H1 (cell line): ENCODE measurements at regions not wholly inside any gene's neighbourhood (a gene's known extent, or its start where the extent isn't known, plus 50 kb on each side); places are given as distances from the start of the nearest gene placed in this dataset.

Source experiments
- CTCF ChIA-PET: fragments of 300-600 bp; sonication (Branson Sonifier 250); formaldehyde crosslinking; loops from one replicate; lab custom pipeline; 2021; ENCODE audit not compliant: partially characterized antibody; lab: Charles Lee
- POLR2A ChIA-PET: fragments of 300-600 bp; sonication (Branson Sonifier 250); formaldehyde crosslinking; loops from one replicate; lab custom pipeline; 2021; ENCODE audit warnings: inconsistent platforms; ENCODE audit not compliant: partially characterized antibody; lab: Charles Lee
- DNase-seq, 2 experiments: peaks; one replicate each; pipeline versions ENCODE4 v3.0.0 to v3.0.0-alpha.2; 2010 to 2022; ENCODE audit warnings: low spot score in 2 of 2, low read depth in 1 of 2, mixed read lengths in 1 of 2
- FAIRE-seq: peaks from 2 replicates; lab custom pipeline; 2011; peaks lifted over from hg19 to GRCh38; lab: Jason Lieb, UNC
- H2AFZ ChIP-seq: 2 replicates; pipeline ENCODE4 v1.8.1; 2012; ENCODE audit warnings: low read length, inconsistent platforms
- H2AK5ac ChIP-seq: 2 replicates; pipeline ENCODE4 v1.6.1; 2013; ENCODE audit warnings: low read depth, low read length
- H2BK120ac ChIP-seq: replicated peaks from 2 replicates; pipeline ENCODE3; 2013; ENCODE audit warnings: low read depth, low read length, inconsistent platforms
- H2BK12ac ChIP-seq: 2 replicates; pipeline ENCODE4 v1.6.1; 2013; ENCODE audit warnings: low read depth, low read length
- H2BK15ac ChIP-seq: 2 replicates; pipeline ENCODE4 v1.6.1; 2013; ENCODE audit warnings: low read length
- H2BK20ac ChIP-seq: 2 replicates; pipeline ENCODE4 v1.6.1; 2013; ENCODE audit warnings: low read length
- H2BK5ac ChIP-seq: 2 replicates; pipeline ENCODE4 v1.6.1; 2013; ENCODE audit warnings: low read depth, low read length
- H3K14ac ChIP-seq: 2 replicates; pipeline ENCODE4 v1.6.1; 2013; ENCODE audit warnings: inconsistent platforms; ENCODE audit not compliant: insufficient read length
- H3K18ac ChIP-seq: 2 replicates; pipeline ENCODE4 v1.6.1; 2013; ENCODE audit warnings: low read length; ENCODE audit errors: extremely low read depth
- H3K23ac ChIP-seq: 2 replicates; pipeline ENCODE4 v1.6.1; 2013; ENCODE audit warnings: inconsistent platforms; ENCODE audit not compliant: insufficient read length
- H3K23me2 ChIP-seq: 2 replicates; pipeline ENCODE4 v1.6.1; 2013; ENCODE audit warnings: low read depth, low read length
- H3K27ac ChIP-seq: 2 replicates; pipeline ENCODE4 v1.6.1; 2011; ENCODE audit warnings: low read depth, low read length, inconsistent platforms
- H3K27me3 ChIP-seq, 4 experiments: replicated peaks in 1 of 4; 1 replicate in 1 of 4; 2 replicates in 3 of 4; pipeline versions ENCODE4 v1.6.1 to v1.8.1; 2011 to 2013; ENCODE audit warnings: low read length in 3 of 4, mild to moderate bottlenecking in 3 of 4, inconsistent platforms in 2 of 4, mixed read lengths in 2 of 4, moderate library complexity in 1 of 4; ENCODE audit not compliant: control insufficient read depth in 3 of 4, insufficient read depth in 3 of 4; ENCODE audit errors: extremely low read depth in 1 of 4
- H3K36me3 ChIP-seq, 4 experiments: 2 replicates each; pipeline versions ENCODE4 v1.6.1 to v1.8.1; 2011 to 2013; ENCODE audit warnings: mild to moderate bottlenecking in 4 of 4, low read length in 3 of 4, moderate library complexity in 2 of 4, control low read depth in 1 of 4, inconsistent platforms in 1 of 4; ENCODE audit not compliant: insufficient read depth in 4 of 4, control insufficient read depth in 2 of 4
- H3K4ac ChIP-seq: replicated peaks from 2 replicates; pipeline ENCODE3; 2013; ENCODE audit warnings: low read length, low read depth, mixed read lengths, inconsistent platforms; ENCODE audit not compliant: insufficient read length
- H3K4me1 ChIP-seq, 4 experiments: replicated peaks in 1 of 4; 1 replicate in 1 of 4; 2 replicates in 3 of 4; pipeline versions ENCODE4 v1.6.1 to v1.8.1; 2011 to 2013; ENCODE audit warnings: low read length in 3 of 4, inconsistent platforms in 2 of 4, mixed read lengths in 1 of 4; ENCODE audit not compliant: insufficient read depth in 4 of 4, control insufficient read depth in 3 of 4
- H3K4me2 ChIP-seq, 2 experiments: 2 replicates each; pipeline versions ENCODE4 v1.6.1 to v1.8.1; 2011 to 2013; ENCODE audit warnings: low read depth in 2 of 2, low read length in 2 of 2, control low read depth in 1 of 2, inconsistent platforms in 1 of 2, mild to moderate bottlenecking in 1 of 2; ENCODE audit not compliant: insufficient read depth in 1 of 2
- H3K4me3 ChIP-seq, 4 experiments: fragments of 200-600, 300-600 bp in 1 of 4; sonication (generic), shearing (Covaris generic), sonication (Bioruptor Twin) in 1 of 4; 2 replicates each; pipeline versions ENCODE4 v1.5.1 to v1.8.1; 2011 to 2016; ENCODE audit warnings: low read length in 4 of 4, low read depth in 3 of 4, control low read depth in 2 of 4, inconsistent platforms in 2 of 4, mild to moderate bottlenecking in 2 of 4, mixed read lengths in 1 of 4, moderate library complexity in 1 of 4; ENCODE audit not compliant: insufficient read depth in 2 of 4; ENCODE audit errors: extremely low read depth in 1 of 4
- H3K56ac ChIP-seq: replicated peaks from 2 replicates; pipeline ENCODE3; 2013; ENCODE audit warnings: low read depth, mild to moderate bottlenecking, mixed read lengths, low read length, inconsistent platforms; ENCODE audit not compliant: insufficient read length
- H3K79me1 ChIP-seq: 2 replicates; pipeline ENCODE4 v1.6.1; 2013; ENCODE audit warnings: low read depth, low read length, control low read depth
- H3K79me2 ChIP-seq, 2 experiments: 2 replicates each; pipeline versions ENCODE4 v1.6.1 to v1.8.1; 2012 to 2013; ENCODE audit warnings: low read length in 2 of 2, mild to moderate bottlenecking in 2 of 2, inconsistent platforms in 1 of 2; ENCODE audit not compliant: insufficient read depth in 2 of 2, control insufficient read depth in 1 of 2
- H3K9ac ChIP-seq, 4 experiments: replicated peaks in 1 of 4; 1 replicate in 1 of 4; 2 replicates in 3 of 4; pipeline versions ENCODE4 v1.6.1 to v1.8.1; 2011 to 2013; ENCODE audit warnings: low read depth in 3 of 4, low read length in 3 of 4, control low read depth in 2 of 4, mild to moderate bottlenecking in 2 of 4, moderate library complexity in 2 of 4, inconsistent platforms in 1 of 4; ENCODE audit errors: extremely low read depth in 1 of 4
- H3K9me3 ChIP-seq, 2 experiments: 2 replicates each; pipeline versions ENCODE4 v1.6.1 to v1.8.1; 2012 to 2013; ENCODE audit warnings: mild to moderate bottlenecking in 2 of 2, moderate library complexity in 2 of 2, control low read depth in 1 of 2, inconsistent platforms in 1 of 2, low read depth in 1 of 2, low read length in 1 of 2, mixed read lengths in 1 of 2; ENCODE audit not compliant: insufficient read depth in 2 of 2
- H4K20me1 ChIP-seq, 2 experiments: replicated peaks in 1 of 2; 2 replicates each; pipeline versions ENCODE3 to v1.8.1; 2011 to 2013; ENCODE audit warnings: inconsistent platforms in 2 of 2, low read length in 2 of 2, mild to moderate bottlenecking in 1 of 2; ENCODE audit not compliant: insufficient read depth in 2 of 2, control insufficient read depth in 1 of 2
- H4K5ac ChIP-seq: 2 replicates; pipeline ENCODE4 v1.6.1; 2013; ENCODE audit warnings: low read length, low read depth, mixed read lengths, inconsistent platforms; ENCODE audit not compliant: insufficient read length
- H4K8ac ChIP-seq: 2 replicates; pipeline ENCODE4 v1.8.0; 2013; ENCODE audit warnings: mild to moderate bottlenecking, moderate library complexity, low read length, inconsistent platforms; ENCODE audit not compliant: insufficient read depth; ENCODE audit errors: extremely low read depth
- H4K91ac ChIP-seq: replicated peaks from 2 replicates; pipeline ENCODE3; 2013; ENCODE audit warnings: low read length, mixed read lengths, inconsistent platforms; ENCODE audit not compliant: insufficient read length
- ATF3 ChIP-seq: IDR thresholded peaks from 2 replicates; pipeline ENCODE4 v1.6.1; 2011; ENCODE audit warnings: low read depth, mild to moderate bottlenecking, low read length; ENCODE audit not compliant: insufficient read depth
- BCL11A ChIP-seq, 2 experiments: IDR thresholded peaks; one replicate each; pipeline ENCODE4 v1.6.1; 2011; ENCODE audit warnings: low read depth in 2 of 2, low read length in 2 of 2, mild to moderate bottlenecking in 2 of 2
- CEBPB ChIP-seq: IDR thresholded peaks from 2 replicates; pipeline ENCODE4 v1.6.1; 2012; ENCODE audit warnings: low read depth, low read length
- CHD1 ChIP-seq: IDR thresholded peaks from 2 replicates; pipeline ENCODE4 v1.6.1; 2012; ENCODE audit warnings: low read depth, low read length, improper control_type of control experiment
- CTBP2 ChIP-seq: IDR thresholded peaks from 2 replicates; pipeline ENCODE4 v1.7.0; 2011; ENCODE audit warnings: borderline replicate concordance, mild to moderate bottlenecking, moderate library complexity, mixed read lengths, low read length; ENCODE audit not compliant: insufficient read depth, insufficient read length
- CTCF ChIP-seq, 3 experiments: IDR thresholded peaks; 1 replicate in 2 of 3; 2 replicates in 1 of 3; pipeline versions ENCODE4 v1.5.1 to v1.6.1; 2011; ENCODE audit warnings: low read length in 3 of 3, mild to moderate bottlenecking in 3 of 3, inconsistent platforms in 2 of 3, low read depth in 1 of 3, moderate library complexity in 1 of 3; ENCODE audit not compliant: insufficient read depth in 1 of 3; ENCODE audit errors: control extremely low read depth in 1 of 3
- FOSL1 ChIP-seq: IDR thresholded peaks from 2 replicates; pipeline ENCODE4 v1.6.1; 2011; ENCODE audit warnings: mild to moderate bottlenecking, low read depth, low read length, moderate library complexity; ENCODE audit not compliant: insufficient read depth
- GABPA ChIP-seq: IDR thresholded peaks from 2 replicates; pipeline ENCODE4 v1.6.1; 2011; ENCODE audit warnings: mild to moderate bottlenecking, low read length, moderate library complexity, borderline replicate concordance; ENCODE audit not compliant: insufficient read depth
- PHF8 ChIP-seq: fragments of 200-600 bp; sonication (generic); conservative IDR thresholded peaks from 2 replicates; pipeline ENCODE4 v1.7.1; 2012; ENCODE audit warnings: low read depth, mild to moderate bottlenecking, inconsistent platforms, low read length, moderate library complexity
- POLR2AphosphoS5 ChIP-seq: IDR thresholded peaks from 2 replicates; pipeline ENCODE4 v1.6.1; 2011; ENCODE audit warnings: low read depth, low read length
- SP4 ChIP-seq: IDR thresholded peaks from 2 replicates; pipeline ENCODE4 v1.6.1; 2012; ENCODE audit warnings: low read length, inconsistent platforms
- SRF ChIP-seq: IDR thresholded peaks from 2 replicates; pipeline ENCODE4 v1.6.1; 2011; ENCODE audit warnings: mild to moderate bottlenecking, low read depth, low read length, moderate library complexity
- TAF1 ChIP-seq: IDR thresholded peaks from 2 replicates; pipeline ENCODE4 v1.6.1; 2011; ENCODE audit warnings: mild to moderate bottlenecking, low read depth, low read length
- WGBS, 2 experiments: shearing (Covaris generic) in 1 of 2; methylation state at CpG; one replicate each; pipeline versions ENCODE4 v1.1.6 to v1.1.7; 2013 to 2015; ENCODE audit warnings: low lambda C conversion rate in 2 of 2, mixed read lengths in 2 of 2, inconsistent platforms in 1 of 2, low coverage in 1 of 2, missing lambda C conversion rate in 1 of 2; ENCODE audit not compliant: insufficient replicate concordance in 2 of 2, insufficient coverage in 1 of 2, insufficient read length in 1 of 2; ENCODE audit errors: extremely low coverage in 1 of 2, missing lambda C conversion rate in 1 of 2; 5-methylcytosine and 5-hydroxymethylcytosine counted together

- H2BK12ac ChIP-seq, result no peak overlapping the region
- no peaks in the 10 kb centered on the region for H3K79me2 ChIP-seq
- no peak for FAIRE-seq
- H3K56ac ChIP-seq, result no peak overlapping the region
- no peak overlapping the region for H3K4ac ChIP-seq
- no peaks in the 10 kb centered on the region for H3K36me3 ChIP-seq
- no peak overlapping the region for H4K91ac ChIP-seq
- H3K4me1 ChIP-seq, result no peaks in the 10 kb centered on the region
- 97% methylated on average over 1 of the region's 1 CpG; no CpG with 5 or more reads in 1 of the 2 experiments for WGBS, 2 experiments
- DNase-seq, result no peak
- no peak overlapping the region for H3K18ac ChIP-seq
- H3K79me1 ChIP-seq, result no peaks in the 10 kb centered on the region
- H2AFZ ChIP-seq, result no peak overlapping the region
- H2AK5ac ChIP-seq, result no peak overlapping the region
- ChIA-PET CTCF (no interaction called here), POLR2A (no interaction called here)
- H3K27me3 ChIP-seq, result no peaks in the 10 kb centered on the region
- H3K4me3 ChIP-seq, result no peak overlapping the region
- H3K23me2 ChIP-seq, result no peaks in the 10 kb centered on the region
- H2BK5ac ChIP-seq, result no peak overlapping the region
- no peak overlapping the region for H2BK15ac ChIP-seq
- H3K9ac ChIP-seq, result no peak overlapping the region
- H4K20me1 ChIP-seq, result no peaks in the 10 kb centered on the region
- no peak overlapping the region for H3K14ac ChIP-seq
- no peak overlapping the region for H3K23ac ChIP-seq
- no peak overlapping the region for H4K8ac ChIP-seq
- H3K9me3 ChIP-seq, result no peaks in the 10 kb centered on the region
- H2BK20ac ChIP-seq, result no peak overlapping the region
- H3K27ac ChIP-seq, result no peak overlapping the region
- no peak overlapping the region for H3K4me2 ChIP-seq
- H2BK120ac ChIP-seq, result no peak overlapping the region
- no peak overlapping the region for H4K5ac ChIP-seq
- TF ChIP-seq CTCF (IDR thresholded peaks at IDR 0.05; ENCODE audit: control extremely low read depth in 1 of 3, insufficient read depth in 1 of 3, low read depth in 1 of 3, low read length in 3 of 3) (no peak), FOSL1 (no peak), ATF3 (no peak), CEBPB (no peak), BCL11A (IDR thresholded peaks at IDR 0.05; ENCODE audit: low read depth in 2 of 2, low read length in 2 of 2) (no peak), SP4 (no peak), TAF1 (no peak), GABPA (no peak), CHD1 (no peak), POLR2AphosphoS5 (no peak), PHF8 (no peak), SRF (no peak), CTBP2 (no peak)
These were observed 1852.9 kb upstream of the PCDH10 start for GRCh38 chr4:131296192-131296591.
